Astrocyte (in vitro differentiated cells and primary cell): ENCODE measurements at regions not wholly inside any gene's neighbourhood (a gene's known extent, or its start where the extent isn't known, plus 50 kb on each side); places are given as distances from the start of the nearest gene placed in this dataset.
A peak's percentile ranks its signal among the peaks of the same experiment; 100 is the strongest.

ENCODE experiments used
- DNase-seq: peaks from one replicate; pipeline ENCODE4 v3.0.0-alpha.2; 2010; ENCODE audit warnings: low read depth
- FAIRE-seq: peaks from 2 replicates; lab custom pipeline; 2011; peaks lifted over from hg19 to GRCh38; lab: Jason Lieb, UNC
- H2AFZ ChIP-seq: 2 replicates; pipeline ENCODE4 v1.6.0; 2012; ENCODE audit warnings: low read depth, low read length, inconsistent platforms
- H3K27ac ChIP-seq: 2 replicates; pipeline ENCODE4 v1.5.1; 2011; ENCODE audit warnings: low read depth, low read length, inconsistent platforms
- H3K27me3 ChIP-seq: 2 replicates; pipeline ENCODE4 v1.6.0; 2011; ENCODE audit warnings: low read length, inconsistent platforms; ENCODE audit not compliant: insufficient read depth
- H3K36me3 ChIP-seq: 2 replicates; pipeline ENCODE4 v1.5.1; 2011; ENCODE audit warnings: low read length, inconsistent platforms; ENCODE audit not compliant: insufficient read depth
- H3K4me1 ChIP-seq: 2 replicates; pipeline ENCODE4 v1.5.1; 2011; ENCODE audit warnings: low read length, inconsistent platforms; ENCODE audit not compliant: insufficient read depth
- H3K4me2 ChIP-seq: 2 replicates; pipeline ENCODE4 v1.6.0; 2012; ENCODE audit warnings: low read length, inconsistent platforms
- H3K4me3 ChIP-seq: 2 replicates; pipeline ENCODE4 v1.5.1; 2011; ENCODE audit warnings: low read depth, mild to moderate bottlenecking, low read length, inconsistent platforms; ENCODE audit not compliant: insufficient read depth
- H3K79me2 ChIP-seq: 2 replicates; pipeline ENCODE4 v1.6.0; 2012; ENCODE audit warnings: mild to moderate bottlenecking, low read length, inconsistent platforms; ENCODE audit not compliant: insufficient read depth
- H3K9ac ChIP-seq: 2 replicates; pipeline ENCODE4 v1.6.0; 2012; ENCODE audit warnings: mild to moderate bottlenecking, low read length, inconsistent platforms
- H3K9me3 ChIP-seq: 2 replicates; pipeline ENCODE4 v1.5.1; 2012; ENCODE audit warnings: low read depth, mild to moderate bottlenecking, low read length, inconsistent platforms; ENCODE audit not compliant: insufficient read depth
- H4K20me1 ChIP-seq: 2 replicates; pipeline ENCODE4 v1.6.0; 2012; ENCODE audit warnings: low read length, inconsistent platforms; ENCODE audit not compliant: insufficient read depth
- H3K27ac Mint-ChIP-seq: one replicate; pipeline ENCODE4 v1.8.0; 2021; ENCODE audit warnings: mild to moderate bottlenecking, mixed read lengths; ENCODE audit not compliant: unreplicated experiment
- H3K27me3 Mint-ChIP-seq: one replicate; pipeline ENCODE4 v1.8.0; 2021; ENCODE audit warnings: low read depth, mixed read lengths; ENCODE audit not compliant: unreplicated experiment
- H3K36me3 Mint-ChIP-seq: one replicate; pipeline ENCODE4 v1.8.0; 2021; ENCODE audit warnings: low read depth, mixed read lengths; ENCODE audit not compliant: unreplicated experiment
- H3K4me1 Mint-ChIP-seq: one replicate; pipeline ENCODE4 v1.8.0; 2021; ENCODE audit warnings: low read depth, mixed read lengths; ENCODE audit not compliant: unreplicated experiment
- H3K4me3 Mint-ChIP-seq: one replicate; pipeline ENCODE4 v1.8.0; 2021; ENCODE audit warnings: mild to moderate bottlenecking, moderate library complexity, mixed read lengths; ENCODE audit not compliant: unreplicated experiment
- H3K9me3 Mint-ChIP-seq: one replicate; pipeline ENCODE4 v1.8.0; 2021; ENCODE audit warnings: mild to moderate bottlenecking, mixed read lengths; ENCODE audit not compliant: unreplicated experiment
- EZH2 ChIP-seq: IDR thresholded peaks from 2 replicates; pipeline ENCODE4 v1.6.1; 2012; ENCODE audit warnings: mild to moderate bottlenecking, low read length, inconsistent platforms; ENCODE audit not compliant: insufficient read depth
- TF ChIP-seq, protein P1 (sequence below): IDR thresholded peaks from 2 replicates; pipeline ENCODE4 v1.5.1; 2011; ENCODE audit warnings: low read depth, mild to moderate bottlenecking, inconsistent platforms, low read length, moderate library complexity; ENCODE audit not compliant: insufficient read depth

DNA sequence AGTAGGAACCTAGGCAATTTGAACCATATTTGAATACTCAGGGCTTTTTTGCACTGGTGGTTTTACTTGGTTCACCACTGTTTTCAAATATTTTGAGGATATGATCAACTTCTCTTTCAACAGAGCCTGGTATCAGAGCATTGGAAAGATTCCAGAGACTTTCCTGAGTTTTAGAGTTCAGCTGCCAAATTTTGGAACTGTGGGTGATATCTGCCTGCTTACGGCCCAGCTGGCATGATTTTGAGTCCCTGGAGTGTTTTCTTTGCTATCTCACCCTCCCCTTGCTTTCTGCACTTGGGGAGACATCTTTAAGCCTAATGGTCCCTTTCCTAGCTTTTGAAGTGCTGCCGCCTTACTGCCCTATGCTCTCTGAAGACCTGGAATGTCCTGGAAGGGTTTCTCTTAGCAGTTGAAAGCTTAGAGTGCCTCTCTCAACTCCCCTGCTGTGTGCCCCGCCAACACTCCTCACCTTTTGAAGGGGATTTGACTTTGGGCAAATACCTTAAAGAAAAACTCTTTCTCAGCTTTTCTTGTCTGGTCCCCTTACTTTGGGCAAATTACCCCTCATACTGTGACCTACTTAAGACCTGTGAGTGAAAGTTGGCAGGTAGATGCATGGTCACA, 539.1 kb downstream of the MFSD1 start:
- Histone ChIP-seq H3K27me3 (no peaks in the 10 kb centered on the region), H3K4me2 (no peak overlapping the region), H4K20me1 (no peaks in the 10 kb centered on the region), H3K79me2 (no peaks in the 10 kb centered on the region), H3K4me3 (no peak overlapping the region), H3K9ac (no peak overlapping the region), H3K9me3 (no peaks in the 10 kb centered on the region), H3K36me3 (no peaks in the 10 kb centered on the region), H3K4me1 (no peaks in the 10 kb centered on the region), H2AFZ (no peak overlapping the region), H3K27ac (no peak overlapping the region)
- DNase-seq (peak; percentile 6), FAIRE-seq (no peak)
- Mint-ChIP-seq H3K27me3 (no peaks in the 10 kb centered on the region), H3K9me3 (peaks cover 3% of the 10 kb centered on the region), H3K36me3 (no peaks in the 10 kb centered on the region), H3K4me1 (no peaks in the 10 kb centered on the region), H3K27ac (no peak overlapping the region), H3K4me3 (no peak overlapping the region)
- TF ChIP-seq, protein P1, sequence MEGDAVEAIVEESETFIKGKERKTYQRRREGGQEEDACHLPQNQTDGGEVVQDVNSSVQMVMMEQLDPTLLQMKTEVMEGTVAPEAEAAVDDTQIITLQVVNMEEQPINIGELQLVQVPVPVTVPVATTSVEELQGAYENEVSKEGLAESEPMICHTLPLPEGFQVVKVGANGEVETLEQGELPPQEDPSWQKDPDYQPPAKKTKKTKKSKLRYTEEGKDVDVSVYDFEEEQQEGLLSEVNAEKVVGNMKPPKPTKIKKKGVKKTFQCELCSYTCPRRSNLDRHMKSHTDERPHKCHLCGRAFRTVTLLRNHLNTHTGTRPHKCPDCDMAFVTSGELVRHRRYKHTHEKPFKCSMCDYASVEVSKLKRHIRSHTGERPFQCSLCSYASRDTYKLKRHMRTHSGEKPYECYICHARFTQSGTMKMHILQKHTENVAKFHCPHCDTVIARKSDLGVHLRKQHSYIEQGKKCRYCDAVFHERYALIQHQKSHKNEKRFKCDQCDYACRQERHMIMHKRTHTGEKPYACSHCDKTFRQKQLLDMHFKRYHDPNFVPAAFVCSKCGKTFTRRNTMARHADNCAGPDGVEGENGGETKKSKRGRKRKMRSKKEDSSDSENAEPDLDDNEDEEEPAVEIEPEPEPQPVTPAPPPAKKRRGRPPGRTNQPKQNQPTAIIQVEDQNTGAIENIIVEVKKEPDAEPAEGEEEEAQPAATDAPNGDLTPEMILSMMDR, result no peak
- no peak for TF ChIP-seq EZH2

- H3K27ac ChIP-seq, result no peak overlapping the region
- H3K4me3 ChIP-seq, result no peak overlapping the region
- H2AFZ ChIP-seq, result no peak overlapping the region
- Mint-ChIP-seq H3K27ac (no peak overlapping the region), H3K4me3 (no peak overlapping the region), H3K4me1 (no peaks in the 10 kb centered on the region), H3K36me3 (no peaks in the 10 kb centered on the region), H3K27me3 (no peaks in the 10 kb centered on the region), H3K9me3 (no peaks in the 10 kb centered on the region)
- H3K79me2 ChIP-seq, result no peaks in the 10 kb centered on the region
- H3K27me3 ChIP-seq, result no peaks in the 10 kb centered on the region
- H3K9me3 ChIP-seq, result no peaks in the 10 kb centered on the region
- H3K4me1 ChIP-seq, result no peaks in the 10 kb centered on the region
- no peak for DNase-seq
- no peak for FAIRE-seq
- H3K36me3 ChIP-seq, result no peaks in the 10 kb centered on the region
- H3K4me2 ChIP-seq, result no peak overlapping the region
- H3K9ac ChIP-seq, result no peak overlapping the region
- no peaks in the 10 kb centered on the region for H4K20me1 ChIP-seq
- TF ChIP-seq, protein P1, result no peak
- no peak for TF ChIP-seq EZH2
Observed at GRCh38 chr3:159346271-159346903, 544.5 kb downstream of the MFSD1 start.

GRCh38 chr3:159348431-159348830, 546.6 kb downstream of the MFSD1 start:
- Histone ChIP-seq H2AFZ (no peak overlapping the region), H4K20me1 (no peaks in the 10 kb centered on the region), H3K4me1 (no peaks in the 10 kb centered on the region), H3K79me2 (no peaks in the 10 kb centered on the region), H3K9me3 (no peaks in the 10 kb centered on the region), H3K27me3 (no peaks in the 10 kb centered on the region), H3K4me3 (no peak overlapping the region), H3K9ac (no peak overlapping the region), H3K4me2 (no peak overlapping the region), H3K27ac (no peak overlapping the region), H3K36me3 (no peaks in the 10 kb centered on the region)
- DNase-seq, result no peak
- H3K4me1 Mint-ChIP-seq, result no peaks in the 10 kb centered on the region
- no peak for TF ChIP-seq EZH2
- TF ChIP-seq, protein P1, result no peak
- no peaks in the 10 kb centered on the region for H3K9me3 Mint-ChIP-seq
- no peak overlapping the region for H3K27ac Mint-ChIP-seq
- FAIRE-seq, result no peak
- no peaks in the 10 kb centered on the region for H3K27me3 Mint-ChIP-seq
- no peak overlapping the region for H3K4me3 Mint-ChIP-seq
- no peaks in the 10 kb centered on the region for H3K36me3 Mint-ChIP-seq
